Coronary artery (tissue), 2 donors: ENCODE measurements at regions not wholly inside any gene's neighbourhood (a gene's known extent, or its start where the extent isn't known, plus 50 kb on each side); places are given as distances from the start of the nearest gene placed in this dataset.

Experiments
- DNase-seq: peaks from one replicate; pipeline ENCODE4 v3.0.0-alpha.2; 2017; ENCODE audit warnings: low spot score
- H3K27ac ChIP-seq, 2 donors: fragments of 200-600 bp; sonication (generic); one replicate each; pipeline ENCODE4 v1.5.1; 2016 to 2019
- H3K4me3 ChIP-seq: fragments of 200-600 bp; sonication (generic); 2 replicates; pipeline ENCODE4 v1.5.1; 2016; ENCODE audit warnings: mild to moderate bottlenecking, moderate library complexity
- TF ChIP-seq, protein P1 (sequence below): fragments of 200-600 bp; sonication (generic); IDR thresholded peaks from one replicate; pipeline ENCODE4 v1.5.1; 2019; ENCODE audit warnings: antibody characterized with exemption

DNA sequence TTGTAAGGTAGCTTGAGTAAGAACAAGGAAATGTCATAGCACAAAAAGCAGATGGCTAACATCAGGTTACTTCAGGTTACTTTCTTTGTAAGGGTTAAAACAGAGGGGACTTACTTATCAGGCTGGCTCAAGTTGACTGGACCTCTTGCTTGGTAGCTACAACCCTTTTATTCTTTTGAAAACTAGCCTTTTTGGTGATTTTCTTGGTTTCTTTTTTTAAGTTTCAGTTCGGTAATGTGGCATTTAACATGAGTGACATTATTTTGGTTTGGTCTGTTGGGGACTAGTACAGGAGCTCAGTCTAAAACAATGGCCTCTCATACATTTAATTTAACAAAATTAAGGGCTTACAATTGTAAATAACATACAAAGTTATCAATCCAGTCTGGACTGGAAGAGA, 621.4 kb downstream of the OTOL1 start:
- Histone ChIP-seq H3K4me3 (no peak overlapping the region), H3K27ac (no peak overlapping the region)
- DNase-seq: no peak
- TF ChIP-seq, protein P1, sequence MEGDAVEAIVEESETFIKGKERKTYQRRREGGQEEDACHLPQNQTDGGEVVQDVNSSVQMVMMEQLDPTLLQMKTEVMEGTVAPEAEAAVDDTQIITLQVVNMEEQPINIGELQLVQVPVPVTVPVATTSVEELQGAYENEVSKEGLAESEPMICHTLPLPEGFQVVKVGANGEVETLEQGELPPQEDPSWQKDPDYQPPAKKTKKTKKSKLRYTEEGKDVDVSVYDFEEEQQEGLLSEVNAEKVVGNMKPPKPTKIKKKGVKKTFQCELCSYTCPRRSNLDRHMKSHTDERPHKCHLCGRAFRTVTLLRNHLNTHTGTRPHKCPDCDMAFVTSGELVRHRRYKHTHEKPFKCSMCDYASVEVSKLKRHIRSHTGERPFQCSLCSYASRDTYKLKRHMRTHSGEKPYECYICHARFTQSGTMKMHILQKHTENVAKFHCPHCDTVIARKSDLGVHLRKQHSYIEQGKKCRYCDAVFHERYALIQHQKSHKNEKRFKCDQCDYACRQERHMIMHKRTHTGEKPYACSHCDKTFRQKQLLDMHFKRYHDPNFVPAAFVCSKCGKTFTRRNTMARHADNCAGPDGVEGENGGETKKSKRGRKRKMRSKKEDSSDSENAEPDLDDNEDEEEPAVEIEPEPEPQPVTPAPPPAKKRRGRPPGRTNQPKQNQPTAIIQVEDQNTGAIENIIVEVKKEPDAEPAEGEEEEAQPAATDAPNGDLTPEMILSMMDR: no peak

DNA sequence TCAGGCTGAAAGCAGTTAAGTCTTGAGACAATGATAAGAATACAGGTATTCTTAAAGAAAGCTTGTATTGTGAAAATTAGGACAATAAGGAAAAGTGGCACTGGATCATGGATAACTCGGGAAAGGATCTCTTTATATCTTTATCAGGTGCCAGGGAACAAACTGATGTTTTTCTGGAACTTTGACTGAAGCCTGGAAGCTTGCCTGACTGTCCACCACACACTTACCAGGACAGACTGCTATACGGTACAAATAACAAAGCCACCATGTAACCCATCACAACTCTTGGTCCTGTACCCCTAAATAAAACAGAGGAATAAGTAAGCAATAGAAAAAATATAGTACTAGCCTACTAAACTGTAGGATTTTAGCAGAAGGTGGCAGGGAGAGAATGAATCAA, 623.0 kb downstream of the OTOL1 start:
- DNase-seq: no peak
- TF ChIP-seq, protein P1: no peak
- H3K4me3 ChIP-seq: no peak overlapping the region
- H3K27ac ChIP-seq: no peak overlapping the region

DNA sequence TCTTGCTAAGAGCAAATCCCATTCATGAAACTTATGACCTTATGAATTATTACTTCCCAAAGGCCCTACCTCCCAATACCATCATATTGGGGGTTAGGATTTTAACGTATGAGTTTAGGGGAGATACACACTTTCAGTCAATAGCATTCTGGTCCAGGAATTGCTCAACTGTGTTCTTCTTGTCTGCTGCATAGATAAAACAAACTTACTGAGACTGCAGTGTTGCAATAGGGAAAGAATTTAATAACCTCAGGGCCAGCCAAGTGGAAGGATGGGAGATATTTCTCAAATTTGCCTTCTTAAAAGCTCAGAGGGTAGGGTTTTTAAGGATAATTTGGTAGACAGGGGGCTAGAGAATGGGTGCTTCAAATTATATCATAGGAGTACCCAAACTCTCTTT, 625.8 kb downstream of the OTOL1 start:
- H3K4me3 ChIP-seq: no peak overlapping the region
- no peak for DNase-seq
- H3K27ac ChIP-seq: no peak overlapping the region
- TF ChIP-seq, protein P1: no peak

DNA sequence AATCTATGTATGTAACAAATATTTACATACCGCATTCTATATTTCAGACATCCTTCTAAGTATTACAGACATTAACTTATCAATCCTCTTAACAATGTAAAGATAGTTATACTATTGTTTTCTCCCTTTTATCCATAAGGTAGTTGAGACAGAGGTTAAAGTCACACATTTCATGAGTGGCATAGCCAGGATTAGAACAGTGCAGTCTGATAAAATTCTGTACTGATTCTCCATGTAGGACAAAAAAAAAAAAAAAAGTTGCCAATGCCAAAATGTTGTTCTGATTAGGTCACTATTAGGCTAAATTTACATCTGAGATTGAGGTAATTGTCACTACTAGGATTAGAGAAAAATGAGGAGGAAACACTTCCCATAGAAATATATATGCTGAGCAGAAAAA, 629.2 kb downstream of the OTOL1 start:
- TF ChIP-seq, protein P1: no peak
- H3K27ac ChIP-seq: no peak overlapping the region
- DNase-seq: no peak

DNA sequence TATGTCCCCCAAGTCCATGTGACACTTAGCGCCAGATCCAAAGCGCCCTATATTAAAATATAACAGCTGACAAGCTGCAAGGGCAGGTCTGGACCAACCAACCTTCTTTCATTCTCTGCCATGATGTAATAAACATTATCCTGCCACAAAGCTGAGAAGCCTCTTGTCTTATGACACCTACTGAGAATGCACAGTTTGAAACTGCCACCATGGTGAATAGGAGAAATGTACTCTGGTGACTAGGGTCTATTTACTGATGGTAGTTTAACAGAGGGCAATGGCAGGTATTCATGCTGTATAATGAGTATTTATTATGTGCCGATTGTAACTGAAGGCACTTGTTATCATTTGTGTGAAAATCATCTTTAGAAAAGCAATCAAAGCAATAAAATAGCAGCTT, 634.0 kb downstream of the OTOL1 start:
- TF ChIP-seq, protein P1: no peak
- Histone ChIP-seq H3K4me3 (no peak overlapping the region), H3K27ac (no peak overlapping the region)
- DNase-seq: no peak

More for the DNA sequence above, 629.2 kb downstream of the OTOL1 start:
- no peak overlapping the region for H3K4me3 ChIP-seq

DNA sequence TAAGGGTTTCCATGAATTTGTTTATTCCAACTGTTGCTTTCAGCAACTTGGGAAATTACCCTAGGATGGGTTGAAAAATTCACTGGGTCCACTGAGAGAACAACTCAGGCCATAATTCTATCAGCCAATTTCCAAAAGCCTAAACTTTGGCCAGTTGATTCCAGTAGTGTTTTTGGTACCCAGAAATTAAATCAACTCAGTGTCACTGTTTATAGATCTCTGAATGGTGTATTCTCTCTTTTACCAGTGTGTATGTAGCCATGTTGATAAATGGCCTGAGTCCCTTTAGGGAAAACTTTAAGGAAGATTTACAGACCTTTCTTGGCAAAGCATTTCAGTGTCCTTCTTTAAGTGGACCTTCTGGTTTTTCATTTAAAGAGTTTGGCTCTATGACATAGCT, 636.4 kb downstream of the OTOL1 start:
- Histone ChIP-seq H3K27ac (no peak overlapping the region), H3K4me3 (no peak overlapping the region)
- TF ChIP-seq, protein P1: no peak
- DNase-seq: no peak

DNA sequence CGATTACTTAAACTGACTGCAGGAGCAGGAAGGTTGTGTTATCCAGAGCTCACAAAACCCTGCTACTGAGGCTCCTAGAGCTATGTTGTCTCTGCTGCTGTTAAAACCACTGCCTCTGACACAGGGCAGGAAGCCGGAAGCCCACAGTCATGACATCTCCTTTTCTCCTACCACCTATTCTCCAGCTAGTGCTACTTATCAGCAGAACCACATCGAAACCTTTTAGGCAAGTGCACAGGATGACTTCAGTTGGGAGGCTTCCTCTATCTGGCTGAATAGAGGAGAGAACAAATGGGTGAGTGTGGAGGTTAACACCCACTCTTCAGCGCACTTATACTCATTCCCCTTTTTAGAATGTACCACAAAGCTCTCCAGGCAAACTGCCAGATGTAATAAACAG, 638.0 kb downstream of the OTOL1 start:
- H3K4me3 ChIP-seq: no peak overlapping the region
- no peak for DNase-seq
- no peak overlapping the region for H3K27ac ChIP-seq
- TF ChIP-seq, protein P1: no peak
